ENCODE measurements at regions not wholly inside any gene's neighbourhood (a gene's known extent, or its start where the extent isn't known, plus 50 kb on each side); places are given as distances from the start of the nearest gene placed in this dataset.
"Not testable (repeated sequence)": the region's sequence is repeated elsewhere in the genome, so short reads cannot be mapped to it uniquely, and the experiment has no call there.

DNA sequence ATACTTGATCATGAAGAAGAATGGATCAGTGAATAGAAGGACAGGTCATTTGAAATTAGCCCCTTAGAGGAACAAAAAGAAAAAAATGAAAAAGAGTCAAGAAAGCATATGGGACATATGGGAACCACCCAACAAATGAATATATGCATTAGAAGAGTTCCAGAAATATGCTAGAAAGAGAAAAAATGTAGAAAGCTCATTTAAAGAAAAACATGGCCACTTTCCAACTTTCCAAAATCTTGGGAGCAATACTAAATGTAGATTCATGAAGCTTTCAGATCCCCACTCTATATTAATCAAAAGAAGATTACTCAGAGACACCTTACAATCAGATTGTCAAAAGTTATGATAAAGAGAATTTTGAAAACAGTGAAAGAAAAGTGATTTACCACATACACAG, 334.8 kb upstream of the NMUR2 start:
- no peaks in the 10 kb centered on the region for H3K36me3 ChIP-seq (ENCODE audit: insufficient read depth, low read length)
- H3K4me1 ChIP-seq (ENCODE audit: insufficient read depth, low read length), result no peaks in the 10 kb centered on the region
- Mint-ChIP-seq H3K4me1 (no peaks in the 10 kb centered on the region), H3K9me3 (peaks cover 0 to 16% (median 13%) of the 10 kb centered on the region in 8 donors), H3K27ac (no peak overlapping the region), H3K36me3 (no peaks in the 10 kb centered on the region), H3K27me3 (no peaks in the 10 kb centered on the region), H3K4me3 (no peak overlapping the region)
- no peak for DNase-seq
- H3K4me3 ChIP-seq (ENCODE audit: low read length in 2 of 2), result no peak overlapping the region
- ChIA-PET CTCF (ENCODE audit: partially characterized antibody) (no interaction called here), POLR2A (ENCODE audit: partially characterized antibody) (no interaction called here)
- H3K9me3 ChIP-seq (ENCODE audit: control insufficient read depth in 1 of 2, low read length in 2 of 2), result no peaks in the 10 kb centered on the region
- H3K27me3 ChIP-seq (ENCODE audit: insufficient read depth, low read length), result no peaks in the 10 kb centered on the region
- no peak overlapping the region for H3K27ac ChIP-seq (ENCODE audit: low read depth, low read length)
- intact Hi-C loops (cut with micrococcal nuclease), result no loop called here

DNA sequence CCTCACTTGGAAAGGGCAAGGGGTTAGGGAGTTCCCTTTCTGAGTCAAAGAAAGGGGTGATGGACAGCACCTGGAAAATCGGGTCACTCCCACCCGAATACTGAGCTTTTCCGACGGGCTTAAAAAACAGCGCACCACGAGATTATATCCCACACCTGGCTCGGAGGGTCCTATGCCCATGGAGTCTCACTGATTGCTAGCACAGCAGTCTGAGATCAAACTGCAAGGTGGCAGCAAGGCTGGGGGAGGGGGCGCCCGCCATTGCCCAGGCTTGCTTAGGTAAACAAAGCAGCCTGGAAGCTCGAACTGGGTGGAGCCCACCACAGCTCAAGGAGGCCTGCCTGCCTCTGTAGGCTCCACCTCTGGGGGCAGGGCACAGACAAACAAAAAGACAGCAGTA, 336.0 kb upstream of the NMUR2 start:
- H3K4me1 Mint-ChIP-seq; H3K27ac ChIP-seq (ENCODE audit: low read depth, low read length); CTCF ChIA-PET (ENCODE audit: partially characterized antibody); H3K27me3 Mint-ChIP-seq; H3K36me3 ChIP-seq (ENCODE audit: insufficient read depth, low read length); POLR2A ChIA-PET (ENCODE audit: partially characterized antibody); H3K4me1 ChIP-seq (ENCODE audit: insufficient read depth, low read length); H3K4me3 Mint-ChIP-seq; intact Hi-C loops (cut with micrococcal nuclease); H3K27me3 ChIP-seq (ENCODE audit: insufficient read depth, low read length); H3K4me3 ChIP-seq (ENCODE audit: low read length in 2 of 2); H3K9me3 ChIP-seq (ENCODE audit: control insufficient read depth in 1 of 2, low read length in 2 of 2); H3K36me3 Mint-ChIP-seq; DNase-seq; H3K27ac Mint-ChIP-seq: not testable (repeated sequence)
- H3K9me3 Mint-ChIP-seq, result peaks cover 0 to 16% (median 13%) of the 10 kb centered on the region in 8 donors

- H3K36me3 Mint-ChIP-seq; H3K9me3 ChIP-seq (ENCODE audit: control insufficient read depth in 1 of 2, low read length in 2 of 2); H3K27me3 ChIP-seq (ENCODE audit: insufficient read depth, low read length); H3K4me3 Mint-ChIP-seq; H3K4me1 ChIP-seq (ENCODE audit: insufficient read depth, low read length); POLR2A ChIA-PET (ENCODE audit: partially characterized antibody); CTCF ChIA-PET (ENCODE audit: partially characterized antibody); intact Hi-C loops (cut with micrococcal nuclease); H3K36me3 ChIP-seq (ENCODE audit: insufficient read depth, low read length); H3K4me3 ChIP-seq (ENCODE audit: low read length in 2 of 2); H3K27ac Mint-ChIP-seq; H3K4me1 Mint-ChIP-seq; H3K27me3 Mint-ChIP-seq; H3K27ac ChIP-seq (ENCODE audit: low read depth, low read length); DNase-seq: not testable (repeated sequence)
- peaks cover 4 to 17% (median 10%) of the 10 kb centered on the region in 8 donors for H3K9me3 Mint-ChIP-seq
Measured at GRCh38 chr5:152787709-152788217, 382.7 kb upstream of the NMUR2 start.

DNA sequence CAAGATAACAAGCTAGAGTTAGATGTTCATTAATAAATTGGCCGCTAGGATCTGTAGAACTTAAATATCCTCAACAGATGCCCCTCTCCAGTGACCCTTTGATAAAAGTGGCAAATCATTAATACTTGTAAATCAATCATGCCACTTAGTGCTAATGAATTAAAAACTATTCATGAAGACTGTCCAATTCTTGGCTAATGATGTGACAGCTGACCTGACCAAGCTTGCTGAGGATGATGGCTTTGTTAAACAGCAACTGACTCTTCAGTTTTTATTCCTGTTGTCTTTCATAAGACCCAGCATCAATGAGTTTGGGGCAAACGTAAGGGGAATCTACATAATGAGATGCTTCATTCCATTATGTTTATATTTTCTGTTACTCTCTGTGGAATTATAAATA, 396.8 kb upstream of the NMUR2 start:
- no peaks in the 10 kb centered on the region for H3K27me3 ChIP-seq (ENCODE audit: insufficient read depth, low read length)
- Mint-ChIP-seq H3K36me3 (no peaks in the 10 kb centered on the region), H3K4me3 (no peak overlapping the region), H3K27ac (no peak overlapping the region), H3K4me1 (no peaks in the 10 kb centered on the region), H3K9me3 (peaks cover 0 to 4% (median 0%) of the 10 kb centered on the region in 8 donors), H3K27me3 (no peaks in the 10 kb centered on the region)
- H3K36me3 ChIP-seq (ENCODE audit: insufficient read depth, low read length), result no peaks in the 10 kb centered on the region
- DNase-seq, result no peak
- H3K27ac ChIP-seq (ENCODE audit: low read depth, low read length), result no peak overlapping the region
- POLR2A ChIA-PET (ENCODE audit: partially characterized antibody), result no interaction called here
- no peak overlapping the region for H3K4me3 ChIP-seq (ENCODE audit: low read length in 2 of 2)
- H3K4me1 ChIP-seq (ENCODE audit: insufficient read depth, low read length), result no peaks in the 10 kb centered on the region
- H3K9me3 ChIP-seq (ENCODE audit: control insufficient read depth in 1 of 2, low read length in 2 of 2), result no peaks in the 10 kb centered on the region
- intact Hi-C loops (cut with micrococcal nuclease), result no loop called here
- CTCF ChIA-PET (ENCODE audit: partially characterized antibody), result no interaction called here

DNA sequence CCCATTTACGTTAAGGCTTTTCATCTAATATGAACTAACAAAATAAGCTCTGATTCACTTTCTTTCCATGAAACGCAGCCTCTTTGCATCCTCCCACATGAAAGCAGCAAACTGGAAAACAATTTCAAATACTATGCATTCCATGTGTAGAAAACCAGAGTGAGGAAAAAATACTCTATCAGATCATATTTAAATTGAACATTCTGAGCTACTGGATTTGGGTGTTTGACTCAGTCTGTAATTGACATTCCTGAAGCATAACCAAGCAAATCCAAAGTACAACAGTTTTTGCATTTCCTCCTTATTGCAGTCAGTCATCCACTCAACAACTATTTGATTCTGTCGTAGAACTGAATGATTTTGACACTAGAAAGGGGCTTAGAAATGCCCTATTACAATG, 399.1 kb upstream of the NMUR2 start:
- Mint-ChIP-seq H3K9me3 (peaks cover 0 to 4% (median 0%) of the 10 kb centered on the region in 8 donors), H3K4me1 (no peaks in the 10 kb centered on the region), H3K27ac (no peak overlapping the region), H3K4me3 (no peak overlapping the region), H3K27me3 (no peaks in the 10 kb centered on the region), H3K36me3 (no peaks in the 10 kb centered on the region)
- no peak overlapping the region for H3K27ac ChIP-seq (ENCODE audit: low read depth, low read length)
- no peak for DNase-seq
- H3K36me3 ChIP-seq (ENCODE audit: insufficient read depth, low read length), result no peaks in the 10 kb centered on the region
- no peaks in the 10 kb centered on the region for H3K4me1 ChIP-seq (ENCODE audit: insufficient read depth, low read length)
- intact Hi-C loops (cut with micrococcal nuclease), result no loop called here
- CTCF ChIA-PET (ENCODE audit: partially characterized antibody), result no interaction called here
- POLR2A ChIA-PET (ENCODE audit: partially characterized antibody), result no interaction called here
- no peaks in the 10 kb centered on the region for H3K27me3 ChIP-seq (ENCODE audit: insufficient read depth, low read length)
- no peaks in the 10 kb centered on the region for H3K9me3 ChIP-seq (ENCODE audit: control insufficient read depth in 1 of 2, low read length in 2 of 2)
- no peak overlapping the region for H3K4me3 ChIP-seq (ENCODE audit: low read length in 2 of 2)

- Mint-ChIP-seq H3K27me3 (no peaks in the 10 kb centered on the region), H3K9me3 (peaks cover 0 to 5% (median under 1%) of the 10 kb centered on the region in 8 donors), H3K27ac (no peak overlapping the region), H3K36me3 (no peaks in the 10 kb centered on the region), H3K4me3 (no peak overlapping the region), H3K4me1 (no peaks in the 10 kb centered on the region)
- H3K27ac ChIP-seq (ENCODE audit: low read depth, low read length), result no peak overlapping the region
- H3K27me3 ChIP-seq (ENCODE audit: insufficient read depth, low read length), result no peaks in the 10 kb centered on the region
- intact Hi-C loops (cut with micrococcal nuclease), result no loop called here
- no peak overlapping the region for H3K4me3 ChIP-seq (ENCODE audit: low read length in 2 of 2)
- no peaks in the 10 kb centered on the region for H3K4me1 ChIP-seq (ENCODE audit: insufficient read depth, low read length)
- POLR2A ChIA-PET (ENCODE audit: partially characterized antibody), result no interaction called here
- CTCF ChIA-PET (ENCODE audit: partially characterized antibody), result no interaction called here
- H3K36me3 ChIP-seq (ENCODE audit: insufficient read depth, low read length), result no peaks in the 10 kb centered on the region
- peaks cover 0 to 3% of the 10 kb centered on the region in 2 donors for H3K9me3 ChIP-seq (ENCODE audit: control insufficient read depth in 1 of 2, low read length in 2 of 2)
- DNase-seq, result no peak
Measured at GRCh38 chr5:152811988-152812387, 406.9 kb upstream of the NMUR2 start.

GRCh38 chr5:152813526-152813925, 408.4 kb upstream of the NMUR2 start:
- ChIA-PET POLR2A (ENCODE audit: partially characterized antibody) (no interaction called here), CTCF (ENCODE audit: partially characterized antibody) (no interaction called here)
- no peak overlapping the region for H3K4me3 ChIP-seq (ENCODE audit: low read length in 2 of 2)
- no peaks in the 10 kb centered on the region for H3K4me1 ChIP-seq (ENCODE audit: insufficient read depth, low read length)
- H3K27ac ChIP-seq (ENCODE audit: low read depth, low read length), result no peak overlapping the region
- Mint-ChIP-seq H3K9me3 (peaks cover 0 to 5% (median 4%) of the 10 kb centered on the region in 8 donors), H3K4me1 (no peaks in the 10 kb centered on the region), H3K27me3 (no peaks in the 10 kb centered on the region), H3K4me3 (no peak overlapping the region), H3K27ac (no peak overlapping the region), H3K36me3 (no peaks in the 10 kb centered on the region)
- H3K27me3 ChIP-seq (ENCODE audit: insufficient read depth, low read length), result no peaks in the 10 kb centered on the region
- intact Hi-C loops (cut with micrococcal nuclease), result no loop called here
- no peak for DNase-seq
- peaks cover 0 to 3% of the 10 kb centered on the region in 2 donors for H3K9me3 ChIP-seq (ENCODE audit: control insufficient read depth in 1 of 2, low read length in 2 of 2)
- H3K36me3 ChIP-seq (ENCODE audit: insufficient read depth, low read length), result no peaks in the 10 kb centered on the region

- Mint-ChIP-seq H3K9me3 (peaks cover 0 to 8% (median 4%) of the 10 kb centered on the region in 8 donors), H3K27me3 (no peaks in the 10 kb centered on the region), H3K4me1 (no peaks in the 10 kb centered on the region), H3K27ac (no peak overlapping the region), H3K36me3 (no peaks in the 10 kb centered on the region), H3K4me3 (no peak overlapping the region)
- Histone ChIP-seq H3K4me1 (ENCODE audit: insufficient read depth, low read length) (no peaks in the 10 kb centered on the region), H3K36me3 (ENCODE audit: insufficient read depth, low read length) (no peaks in the 10 kb centered on the region), H3K27ac (ENCODE audit: low read depth, low read length) (no peak overlapping the region), H3K27me3 (ENCODE audit: insufficient read depth, low read length) (no peaks in the 10 kb centered on the region), H3K9me3 (ENCODE audit: control insufficient read depth in 1 of 2, low read length in 2 of 2) (no peaks in the 10 kb centered on the region), H3K4me3 (ENCODE audit: low read length in 2 of 2) (no peak overlapping the region)
- CTCF ChIA-PET (ENCODE audit: partially characterized antibody), result no interaction called here
- DNase-seq, result no peak
- intact Hi-C loops (cut with micrococcal nuclease), result no loop called here
- POLR2A ChIA-PET (ENCODE audit: partially characterized antibody), result no interaction called here
Measured at GRCh38 chr5:152819891-152820290, 414.8 kb upstream of the NMUR2 start.
